ENCODE measurements at regions not wholly inside any gene's neighbourhood (a gene's known extent, or its start where the extent isn't known, plus 50 kb on each side); places are given as distances from the start of the nearest gene placed in this dataset.
"Not testable (repeated sequence)": the region's sequence is repeated elsewhere in the genome, so short reads cannot be mapped to it uniquely, and the experiment has no call there.

DNA sequence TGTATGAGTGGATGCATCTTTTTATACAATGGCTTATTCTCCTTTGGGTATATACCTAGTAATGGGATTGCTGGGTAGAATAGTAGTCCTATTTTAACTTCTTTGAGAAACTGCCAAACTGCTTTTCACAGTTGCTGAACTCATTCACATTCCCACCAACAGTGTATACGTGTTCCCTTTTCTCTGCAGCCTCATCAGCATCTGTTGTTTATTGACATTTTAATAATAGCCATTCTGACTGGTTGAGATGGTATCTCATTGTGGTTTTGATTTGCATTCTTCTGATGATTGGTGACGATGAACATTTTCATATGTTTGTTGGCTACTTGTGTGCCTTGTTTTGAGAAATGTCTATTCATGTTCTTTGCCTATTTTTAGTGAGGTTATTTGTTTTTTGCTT, 687.0 kb upstream of the EPHA5 start:
- DNase-seq = peak; percentile 26

DNA sequence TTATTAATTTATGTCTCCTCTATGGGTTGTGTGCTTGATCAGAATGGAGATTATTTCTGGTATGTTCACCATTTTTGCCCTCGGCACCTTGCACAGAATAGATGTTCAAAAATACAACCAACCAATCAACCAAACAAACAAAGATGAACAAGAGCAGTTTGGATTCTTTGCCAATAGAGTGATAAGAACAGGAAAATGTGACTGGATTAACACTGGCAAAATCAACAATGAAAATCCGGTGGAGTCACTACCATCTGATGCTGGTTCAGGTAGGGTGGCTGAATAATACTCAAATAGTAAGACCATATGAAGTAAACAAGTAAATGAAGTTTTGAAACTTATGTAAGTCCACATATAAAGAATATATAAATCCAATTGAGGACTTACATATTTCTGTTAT, 685.0 kb upstream of the EPHA5 start:
- no peak for DNase-seq

DNA sequence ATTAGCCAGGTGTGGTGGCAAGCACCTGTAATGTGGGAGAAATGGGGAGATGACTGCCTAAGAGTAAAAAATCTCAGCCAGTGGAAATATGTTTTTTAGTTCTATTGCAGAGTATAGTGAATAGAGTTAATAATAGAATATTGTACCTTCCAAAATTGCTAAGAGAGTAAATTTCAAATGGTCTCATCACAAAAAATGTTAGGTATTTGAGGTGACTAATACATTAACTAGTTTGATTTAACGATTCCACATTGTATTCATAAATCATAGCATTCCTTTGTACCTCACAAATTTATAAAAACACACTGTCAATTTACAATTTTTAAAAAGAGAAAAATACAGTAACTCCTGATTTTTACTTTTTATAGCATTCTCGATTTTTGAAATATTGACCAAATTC, 681.5 kb upstream of the EPHA5 start:
- no peak for DNase-seq

DNA sequence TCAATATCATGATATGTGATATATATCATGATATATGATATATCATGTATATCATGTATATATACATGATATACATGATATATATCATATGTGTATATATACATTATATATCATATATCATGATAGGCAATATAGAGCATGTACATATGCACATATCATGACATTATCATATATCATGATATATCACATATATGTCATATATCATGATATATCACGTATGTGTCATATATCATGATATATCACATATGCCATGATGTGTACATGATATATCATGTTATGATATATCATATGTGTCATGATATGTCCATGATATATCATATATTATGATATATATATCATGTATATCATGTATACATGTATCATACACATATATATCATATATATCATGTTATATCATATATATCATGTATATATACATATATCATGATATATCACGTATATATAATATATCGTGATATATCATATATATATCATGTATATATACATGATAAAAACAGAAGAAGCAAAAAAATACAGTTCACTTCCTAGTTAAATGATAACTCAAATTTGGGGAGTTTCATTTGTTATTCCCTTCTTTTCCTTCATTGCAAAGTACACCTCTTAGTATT, 670.1 kb upstream of the EPHA5 start:
- no peak for DNase-seq

DNA sequence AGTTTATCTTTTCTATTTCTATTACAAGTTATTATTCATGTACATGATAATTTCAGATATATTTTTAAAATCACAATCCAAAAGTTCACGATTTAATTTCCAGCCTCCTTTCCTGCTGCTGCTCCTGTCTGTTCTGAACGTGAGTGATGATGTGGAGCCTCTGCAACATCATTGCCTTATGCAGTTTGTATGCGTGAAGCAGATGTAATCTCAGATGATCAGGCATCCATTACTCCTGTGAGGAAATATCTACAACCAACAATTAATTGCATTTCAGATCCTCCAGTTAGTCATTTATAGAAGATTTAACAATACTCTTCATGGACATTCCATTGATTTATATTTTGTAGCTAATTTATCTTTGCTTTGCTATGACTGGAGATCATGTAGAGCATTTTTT, 668.7 kb upstream of the EPHA5 start:
- DNase-seq = no peak

DNA sequence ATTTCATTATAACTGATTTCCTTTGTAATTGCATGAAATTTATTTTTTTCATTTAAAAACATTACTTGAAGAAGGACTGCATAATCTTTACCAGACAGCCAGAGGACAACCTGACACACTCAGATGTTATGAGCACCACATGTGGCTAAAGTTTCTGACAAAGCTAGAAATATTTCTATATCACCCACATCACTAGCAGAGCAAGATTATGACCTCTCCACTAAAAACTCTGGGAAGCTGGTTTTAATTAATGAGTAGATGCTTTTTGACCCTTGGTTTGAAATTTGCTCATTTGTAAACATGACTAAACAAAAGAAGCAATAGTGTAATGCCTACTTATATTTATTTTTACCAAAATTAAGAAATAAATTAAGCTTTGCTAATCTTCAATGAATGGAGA, 661.5 kb upstream of the EPHA5 start:
- no peak for DNase-seq

DNA sequence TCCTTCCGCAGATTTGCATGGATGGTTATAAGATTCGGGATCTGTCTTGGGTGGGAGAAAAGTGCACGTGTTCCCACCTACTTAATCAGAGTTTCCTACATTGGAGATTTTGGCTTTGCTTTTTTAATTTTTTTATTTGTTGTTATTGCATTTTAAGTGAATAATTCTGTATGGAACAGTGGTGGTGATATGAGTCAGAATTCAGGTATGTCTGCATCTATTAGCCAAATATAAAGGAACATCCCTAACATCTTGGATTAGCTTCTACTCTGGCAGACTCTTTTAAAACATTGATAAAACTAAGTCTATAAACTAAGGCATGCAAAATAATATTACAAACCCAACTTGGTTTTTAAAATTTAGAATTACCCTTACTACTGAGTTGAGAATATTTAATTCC, 659.8 kb upstream of the EPHA5 start:
- DNase-seq = no peak

DNA sequence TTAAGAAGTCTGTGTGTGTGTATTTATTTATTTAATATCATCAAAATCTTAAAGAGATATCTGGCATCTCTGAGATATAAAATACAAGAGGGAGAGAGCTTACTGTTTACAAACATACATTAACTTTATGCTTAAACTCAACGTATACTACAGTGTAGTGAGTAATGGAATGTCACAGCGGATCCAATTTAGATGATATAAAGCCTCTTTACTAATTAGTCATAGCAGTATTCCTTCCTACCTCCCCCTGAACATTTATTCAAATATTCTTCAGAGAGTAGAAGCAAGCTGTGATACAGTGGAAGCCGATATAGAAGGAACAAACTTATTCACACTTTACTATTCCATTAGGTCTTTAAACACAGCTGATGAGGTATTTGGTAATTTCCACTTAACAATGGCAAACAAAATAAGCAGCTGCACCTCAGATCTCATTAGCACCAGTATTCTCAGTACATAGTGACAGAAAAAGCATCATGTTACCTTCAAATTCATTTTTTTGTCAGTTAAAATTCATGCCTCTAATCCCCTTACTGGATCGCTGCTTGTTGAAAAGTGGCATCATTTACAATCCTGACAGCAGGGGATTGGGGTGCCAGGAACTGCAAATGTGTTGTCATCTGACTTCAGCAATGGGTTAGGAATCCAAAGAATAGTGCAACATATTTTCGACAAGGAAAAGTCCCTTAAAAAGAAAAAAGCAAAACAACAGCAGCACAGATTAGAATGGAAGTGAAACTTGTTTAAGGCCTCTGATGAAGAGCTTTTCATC, 658.7 kb upstream of the EPHA5 start:
- DNase-seq = peak; percentile 3

DNA sequence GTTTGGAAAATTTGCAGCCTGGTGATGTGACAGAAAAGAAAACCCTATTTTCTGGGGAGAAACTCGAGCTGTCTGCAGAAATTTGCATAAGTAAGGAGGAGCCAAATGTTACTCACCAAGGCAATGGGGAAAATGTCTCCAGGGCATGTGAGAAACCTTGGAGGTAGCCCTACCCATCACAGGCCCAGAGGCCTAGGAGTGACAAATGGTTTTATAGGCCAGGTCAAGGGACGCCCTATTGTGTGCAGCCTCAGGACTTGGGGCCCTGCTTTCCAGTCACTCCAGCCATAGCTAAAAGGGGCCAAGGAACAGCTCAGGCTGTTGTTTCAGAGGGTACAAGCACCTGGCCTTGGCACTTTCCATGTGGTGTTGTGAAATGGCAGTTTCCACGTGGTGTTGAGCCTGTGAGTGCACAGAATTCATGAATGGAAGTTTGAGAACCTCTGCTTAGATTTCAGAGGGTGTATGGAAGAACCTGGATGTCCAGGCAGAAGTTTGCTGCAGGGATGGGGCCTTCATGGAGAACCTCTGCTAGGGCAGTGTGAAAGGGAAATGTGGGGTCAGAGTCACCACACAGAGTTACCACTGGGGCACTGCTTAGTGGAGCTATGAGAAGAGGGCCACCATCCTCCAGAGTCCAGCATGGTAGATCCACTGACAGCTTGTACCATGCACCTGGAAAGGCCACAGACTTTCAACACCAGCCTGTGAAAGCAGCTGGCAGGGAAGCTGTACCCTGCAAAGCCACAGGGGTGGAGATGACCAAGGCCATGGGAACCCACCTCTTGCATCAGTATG, 637.6 kb upstream of the EPHA5 start:
- DNase-seq = no peak

DNA sequence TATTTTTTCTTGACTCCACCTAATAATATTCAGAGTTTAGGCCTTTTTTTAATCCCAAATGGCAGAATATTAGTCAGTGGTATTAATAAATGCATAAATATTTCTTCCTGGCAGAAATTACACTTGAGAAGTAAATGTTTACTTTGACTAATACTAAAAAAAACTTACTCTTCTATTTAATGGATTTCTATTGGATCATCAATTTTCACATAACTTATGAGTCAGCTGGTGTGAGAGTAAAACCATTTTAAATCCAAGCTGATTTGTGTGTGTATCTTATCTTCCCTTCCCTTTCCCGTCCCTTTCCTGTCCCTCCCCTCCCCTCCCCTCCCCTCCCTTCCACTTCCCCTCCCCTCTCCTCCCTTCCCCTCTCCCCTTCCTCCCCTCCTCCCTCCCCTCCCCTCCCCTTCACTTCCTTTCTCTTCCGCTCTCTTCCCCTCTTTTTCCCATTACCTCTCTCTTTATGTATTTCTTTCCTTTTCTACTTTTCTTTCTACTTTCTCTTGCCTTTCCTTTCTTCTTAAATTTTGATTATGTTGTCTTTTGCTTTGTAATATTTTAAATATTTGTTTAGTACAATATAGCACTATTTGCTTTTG, 630.1 kb upstream of the EPHA5 start:
- no peak for DNase-seq

DNA sequence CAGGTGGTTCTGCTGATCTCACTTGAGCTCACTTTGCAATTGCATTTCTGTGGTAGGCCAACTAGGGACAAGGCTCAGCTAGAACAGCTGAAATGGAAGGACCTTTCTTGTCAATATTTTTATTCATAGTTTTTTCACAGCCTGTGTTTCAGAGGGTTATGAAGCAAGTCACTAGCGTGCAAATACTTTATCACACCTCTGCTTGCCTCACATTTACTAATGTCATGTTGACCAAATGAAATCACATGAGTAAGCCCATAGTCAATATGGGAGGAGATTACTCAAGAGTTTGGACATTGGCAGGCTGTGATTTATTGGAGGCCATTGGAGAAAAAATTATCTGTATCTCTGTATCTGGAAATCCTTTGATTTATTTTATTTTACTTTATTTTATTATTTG, 628.3 kb upstream of the EPHA5 start:
- DNase-seq = no peak

DNA sequence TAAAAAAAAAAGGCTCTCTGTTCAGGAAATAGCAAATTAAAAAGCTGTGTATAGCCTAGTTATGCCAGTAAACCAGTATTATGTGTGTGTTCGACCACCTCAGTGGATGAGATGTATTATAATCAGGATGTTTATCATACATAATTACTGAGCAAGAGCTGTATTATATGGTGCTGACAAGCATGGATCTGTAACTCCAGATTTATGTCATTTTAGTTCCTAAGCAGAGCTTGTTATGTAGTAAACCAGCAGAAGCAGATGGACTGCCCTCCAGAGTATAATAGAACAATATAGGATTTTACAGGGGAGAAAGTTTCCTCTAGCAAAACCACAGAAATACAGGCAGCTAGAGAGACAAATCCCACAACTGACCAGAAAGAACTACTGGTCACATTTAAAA, 627.4 kb upstream of the EPHA5 start:
- DNase-seq = no peak

DNA sequence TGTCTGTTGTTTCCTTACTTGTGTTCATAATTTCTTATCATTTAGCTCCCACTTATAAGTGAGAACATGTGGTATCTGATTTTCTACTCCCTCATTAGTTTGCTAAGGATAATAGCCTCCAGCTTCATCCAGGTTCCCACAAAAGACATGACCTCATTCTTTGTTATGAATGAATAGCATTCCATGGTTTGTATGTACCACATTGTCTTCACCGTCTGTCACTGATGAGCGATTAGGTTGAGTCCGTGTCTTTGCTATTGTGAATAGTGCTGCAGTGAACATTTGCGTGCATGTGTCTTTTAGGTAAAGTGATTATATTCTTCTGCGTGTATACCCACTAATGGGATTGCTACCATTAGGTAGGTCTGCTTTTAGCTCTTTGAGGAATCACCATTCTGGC, 624.3 kb upstream of the EPHA5 start:
- no peak for DNase-seq

DNA sequence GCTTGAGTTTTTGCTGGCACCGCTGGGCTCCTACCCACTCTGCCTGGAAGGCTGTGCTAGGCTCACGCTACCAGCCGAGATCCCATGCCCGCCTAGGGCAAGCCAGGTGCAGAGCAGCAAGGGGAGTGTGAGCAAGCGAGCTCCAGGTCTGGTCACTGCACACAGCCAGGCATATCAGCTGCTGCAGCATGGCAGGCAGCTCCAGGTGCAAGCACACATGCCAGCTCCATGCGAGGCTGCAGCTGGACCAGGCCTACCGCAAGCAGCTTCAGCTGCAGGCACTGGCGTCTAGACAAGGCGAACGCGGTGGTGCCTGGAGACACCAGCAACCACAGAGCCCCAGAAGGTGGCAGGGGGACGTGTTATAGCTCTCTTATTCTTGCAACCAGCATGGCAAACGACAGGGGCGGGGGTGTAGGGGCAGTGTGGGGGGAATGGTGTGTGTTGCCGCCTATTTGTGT, 614.7 kb upstream of the EPHA5 start:
- no peak for DNase-seq

DNA sequence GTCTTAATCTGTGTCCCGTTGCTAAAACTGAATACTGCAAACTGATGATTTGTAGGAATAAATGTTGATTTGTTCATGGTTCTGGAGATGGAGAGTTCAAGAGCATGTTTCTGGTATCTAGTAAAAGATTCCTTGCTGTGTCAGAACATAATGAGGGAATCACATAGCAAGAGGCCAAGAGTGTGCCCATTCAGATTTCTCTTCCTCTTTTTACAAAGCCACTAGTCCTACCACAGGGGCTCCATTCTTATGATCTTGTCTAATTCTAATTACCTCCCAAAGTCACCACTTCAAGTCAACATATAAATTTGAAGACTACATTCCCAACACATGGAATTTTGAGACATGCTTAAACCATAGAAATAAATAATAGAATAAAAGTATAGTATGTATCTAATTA, 608.8 kb upstream of the EPHA5 start:
- DNase-seq = no peak

DNA sequence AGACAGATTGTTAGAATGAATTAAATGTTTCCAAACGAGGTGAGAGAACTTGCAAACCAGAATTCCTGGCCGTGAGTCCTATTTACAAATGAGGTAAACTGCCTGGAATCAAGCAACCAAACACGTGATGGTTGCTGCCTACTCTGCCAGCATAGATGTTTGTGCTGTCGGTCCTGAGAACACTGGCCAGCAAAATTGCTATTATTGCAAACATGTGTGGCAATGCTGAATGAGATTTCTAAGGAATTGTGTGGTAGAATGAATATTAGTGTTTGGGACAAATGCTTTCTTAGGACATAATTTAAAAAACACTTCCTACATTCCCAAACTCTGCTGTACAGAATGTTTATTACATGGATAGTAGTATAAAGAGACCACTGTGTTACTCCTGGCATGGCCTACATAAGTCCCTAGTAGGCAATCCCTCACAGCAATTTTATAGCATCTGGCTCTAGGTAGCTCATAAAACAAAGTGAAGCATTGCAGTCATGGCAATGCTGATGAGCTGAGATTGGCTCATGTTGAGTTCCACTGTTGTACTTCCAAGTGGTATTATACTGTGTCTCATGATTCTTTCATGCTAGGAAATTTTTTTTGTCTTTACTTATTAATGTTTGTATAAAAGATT, 605.2 kb upstream of the EPHA5 start:
- no peak for DNase-seq

DNA sequence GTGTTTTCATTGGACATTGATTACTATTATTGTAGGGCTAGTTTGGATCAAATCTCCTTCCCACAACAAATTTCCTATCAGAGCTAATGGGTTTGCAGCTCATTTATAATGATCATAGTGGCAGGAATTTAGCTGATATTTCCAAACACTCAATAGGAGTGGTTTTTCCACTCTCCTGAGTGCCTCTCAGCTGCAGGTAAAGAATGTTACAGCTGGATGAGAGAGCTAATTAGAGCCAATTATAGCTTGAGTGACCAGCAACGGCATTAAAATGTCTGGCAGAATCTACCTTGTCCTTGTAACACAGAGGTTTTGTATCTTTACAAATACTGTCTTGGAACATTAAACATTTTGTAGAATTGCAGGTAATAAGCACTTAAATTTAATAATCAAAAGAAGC, 602.8 kb upstream of the EPHA5 start:
- peak; percentile 95 for DNase-seq

DNA sequence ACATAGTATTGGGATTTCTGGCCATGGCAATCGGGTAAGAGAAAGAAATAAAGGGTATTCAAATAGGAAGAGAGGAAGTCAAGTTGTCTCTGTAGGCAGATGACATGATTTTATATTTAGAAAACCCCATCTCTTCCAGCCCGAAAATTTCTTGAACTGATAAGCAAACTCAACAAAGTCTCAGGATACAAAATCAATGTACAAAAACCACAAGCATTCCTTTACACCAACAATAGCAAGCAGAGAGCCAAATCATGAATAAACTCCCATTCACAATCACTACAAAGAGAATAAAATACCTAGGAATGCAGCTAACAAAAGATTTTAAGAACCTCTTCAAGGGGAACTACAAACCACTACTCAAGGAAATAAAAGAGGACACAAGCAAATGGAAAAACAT, 600.1 kb upstream of the EPHA5 start:
- not testable (repeated sequence) for DNase-seq

DNA sequence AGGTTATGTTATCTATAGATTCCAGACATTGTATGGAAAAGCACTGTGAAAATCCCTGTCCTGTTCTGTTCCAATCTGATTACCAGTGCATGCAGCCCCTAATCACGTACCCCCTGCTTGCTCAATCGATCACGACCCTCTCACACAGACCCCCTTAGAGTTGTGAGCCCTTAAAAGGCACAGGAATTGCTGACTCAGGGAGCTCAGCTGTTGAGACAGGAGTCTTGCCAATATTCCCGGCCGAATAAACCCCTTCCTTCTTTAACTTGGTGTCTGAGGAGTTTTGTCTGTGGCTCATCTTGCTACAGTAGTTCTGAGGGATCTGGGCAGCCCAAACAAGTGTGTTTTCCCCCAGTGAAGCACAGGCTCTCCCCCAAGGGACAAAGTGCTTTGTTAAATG, 596.3 kb upstream of the EPHA5 start:
- not testable (repeated sequence) for DNase-seq

DNA sequence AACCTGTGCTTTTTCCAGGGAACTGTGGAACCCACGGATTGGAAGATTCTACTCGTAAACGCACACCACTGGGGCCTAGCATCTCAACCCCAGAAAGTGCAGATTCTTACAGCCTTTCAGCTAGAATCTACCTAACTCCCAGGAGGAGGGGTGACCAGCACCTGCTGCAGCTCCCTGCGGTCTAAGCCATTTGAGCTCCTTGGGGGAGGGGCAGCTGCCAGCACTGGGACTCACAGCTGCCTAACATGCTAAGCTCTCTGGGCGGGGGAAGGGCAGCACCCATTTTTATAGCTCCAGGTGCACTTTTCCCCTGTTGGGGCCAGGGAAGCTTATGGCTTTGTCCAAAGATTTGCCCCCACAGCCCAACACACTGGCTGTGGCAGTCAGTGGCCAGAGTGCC, 595.7 kb upstream of the EPHA5 start:
- DNase-seq = peak; percentile 3

DNA sequence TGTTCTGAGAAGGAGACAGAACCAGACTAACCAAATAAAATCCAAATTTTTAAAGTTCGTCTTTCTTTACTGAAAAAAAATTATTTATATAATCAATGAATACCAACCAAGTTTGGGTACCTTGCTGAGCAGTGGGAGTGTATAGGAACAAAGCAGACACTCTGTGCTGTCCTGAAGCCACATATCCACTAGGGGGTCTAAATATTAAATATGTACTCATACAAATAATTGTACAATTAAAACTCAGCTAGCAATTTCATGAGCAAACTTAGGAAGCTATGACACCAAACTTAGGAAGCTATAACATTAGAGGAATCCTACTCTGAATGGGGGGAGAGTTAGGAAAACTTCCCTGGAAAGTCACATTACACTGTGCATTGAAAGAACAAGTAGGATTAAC, 582.0 kb upstream of the EPHA5 start:
- no peak for DNase-seq

DNA sequence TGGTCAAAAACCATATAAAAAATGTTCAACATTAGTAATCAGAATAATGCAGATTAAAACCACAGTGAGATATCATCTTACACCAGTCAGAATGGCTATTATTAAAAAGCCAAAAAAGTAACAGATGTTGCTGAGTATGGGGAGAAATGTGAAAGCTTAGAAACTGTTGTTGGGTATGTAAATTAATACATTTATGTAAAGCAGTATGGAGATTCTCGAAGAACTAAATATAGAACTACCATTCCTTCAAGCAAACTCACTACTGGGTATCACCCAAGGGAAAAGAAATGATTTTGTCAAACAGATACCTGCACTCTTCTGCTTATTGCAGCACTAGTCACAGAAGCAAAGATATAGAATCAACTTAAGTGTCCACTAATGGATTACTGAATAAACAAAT, 576.4 kb upstream of the EPHA5 start:
- no peak for DNase-seq

DNA sequence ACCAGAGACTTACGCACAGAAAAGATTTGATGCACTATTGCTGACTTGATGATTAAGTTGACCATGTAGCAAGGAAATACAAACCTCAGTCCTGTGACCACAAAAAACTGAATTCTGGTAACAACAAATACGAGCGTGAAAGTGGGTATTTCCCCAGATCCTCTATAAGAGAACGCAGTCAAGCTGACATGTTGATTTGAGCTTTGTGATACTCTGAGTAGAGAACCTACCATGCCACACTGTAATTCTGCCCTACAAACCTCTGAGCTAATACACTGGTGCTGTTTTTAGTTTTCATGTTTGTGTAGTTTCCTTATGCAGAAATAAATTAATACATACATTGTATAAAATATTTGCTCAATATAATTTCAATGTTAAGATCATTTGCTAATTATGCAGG, 565.6 kb upstream of the EPHA5 start:
- DNase-seq = no peak
